ENCODE measurements at regions not wholly inside any gene's neighbourhood (a gene's known extent, or its start where the extent isn't known, plus 50 kb on each side); places are given as distances from the start of the nearest gene placed in this dataset.

GRCh38 chr22:49689255-49689770 is 138.4 kb downstream of the BRD1 start:
- Histone ChIP-seq H3K9me3 (peaks cover 0 to 5% of the 10 kb centered on the region in 2 donors), H3K27ac (no peak overlapping the region), H3K27me3 (peaks cover 0 to 52% of the 10 kb centered on the region in 2 donors), H3K4me1 (no peaks in the 10 kb centered on the region), H3K36me3 (no peaks in the 10 kb centered on the region), H3K4me3 (no peak overlapping the region)
- DNase-seq (no peak), ATAC-seq (no peak)
- intact Hi-C loops (cut with DNase I): loop anchor here in 1 of 2 donors (5.0 kb wide), 1 partner anchor 47 kb away; no protein-coding TSS in a partner anchor
- TF ChIP-seq CTCF (IDR thresholded peaks at IDR 0.05): no peak

- no peaks in the 10 kb centered on the region for H3K4me1 ChIP-seq
- peaks cover 0 to 54% of the 10 kb centered on the region in 2 donors for H3K27me3 ChIP-seq
- DNase-seq (no peak), ATAC-seq (no peak)
- H3K9me3 ChIP-seq: peaks cover 0 to 5% of the 10 kb centered on the region in 2 donors
- no peaks in the 10 kb centered on the region for H3K36me3 ChIP-seq
- no peak for TF ChIP-seq CTCF (IDR thresholded peaks at IDR 0.05)
- no peak overlapping the region for H3K4me3 ChIP-seq
- intact Hi-C loops (cut with DNase I): loop anchor here in 1 of 2 donors (5.0 kb wide), 1 partner anchor 46 kb away; no protein-coding TSS in a partner anchor
- no peak overlapping the region for H3K27ac ChIP-seq
Measured at GRCh38 chr22:49688516-49689254, 139.0 kb downstream of the BRD1 start.

GRCh38 chr22:49687786-49688515 is 139.7 kb downstream of the BRD1 start:
- TF ChIP-seq CTCF (IDR thresholded peaks at IDR 0.05): no peak
- no peak for ATAC-seq
- peaks cover 0 to 54% of the 10 kb centered on the region in 2 donors for H3K27me3 ChIP-seq
- intact Hi-C loops (cut with DNase I): loop anchor here in 1 of 2 donors (5.0 kb wide), 1 partner anchor 46 kb away; no protein-coding TSS in a partner anchor
- no peaks in the 10 kb centered on the region for H3K4me1 ChIP-seq
- peaks cover 0 to 5% of the 10 kb centered on the region in 2 donors for H3K9me3 ChIP-seq
- no peak overlapping the region for H3K27ac ChIP-seq
- DNase-seq: no peak
- no peak overlapping the region for H3K4me3 ChIP-seq
- no peaks in the 10 kb centered on the region for H3K36me3 ChIP-seq

GRCh38 chr22:49687333-49687732 is 140.3 kb downstream of the BRD1 start:
- H3K27ac ChIP-seq: no peak overlapping the region
- intact Hi-C loops (cut with DNase I): loop anchor here in 1 of 2 donors (5.0 kb wide), 1 partner anchor 45 kb away; no protein-coding TSS in a partner anchor
- DNase-seq (no peak), ATAC-seq (no peak)
- no peaks in the 10 kb centered on the region for H3K4me1 ChIP-seq
- H3K27me3 ChIP-seq: peaks cover 0 to 54% of the 10 kb centered on the region in 2 donors
- no peaks in the 10 kb centered on the region for H3K36me3 ChIP-seq
- TF ChIP-seq CTCF (IDR thresholded peaks at IDR 0.05): no peak
- H3K9me3 ChIP-seq: peaks cover 0 to 5% of the 10 kb centered on the region in 2 donors
- no peak overlapping the region for H3K4me3 ChIP-seq

Measured in left lung (tissue), 4 donors.